HG03039 (cell line): ENCODE measurements at regions not wholly inside any gene's neighbourhood (a gene's known extent, or its start where the extent isn't known, plus 50 kb on each side); places are given as distances from the start of the nearest gene placed in this dataset.

Source experiments
- ATAC-seq: cut with Tn5 transposase; IDR thresholded peaks from one replicate; pipeline ENCODE4 v1.9.1; 2021; ENCODE audit warnings: mild to moderate bottlenecking, moderate library complexity; ENCODE audit not compliant: unreplicated experiment

DNA sequence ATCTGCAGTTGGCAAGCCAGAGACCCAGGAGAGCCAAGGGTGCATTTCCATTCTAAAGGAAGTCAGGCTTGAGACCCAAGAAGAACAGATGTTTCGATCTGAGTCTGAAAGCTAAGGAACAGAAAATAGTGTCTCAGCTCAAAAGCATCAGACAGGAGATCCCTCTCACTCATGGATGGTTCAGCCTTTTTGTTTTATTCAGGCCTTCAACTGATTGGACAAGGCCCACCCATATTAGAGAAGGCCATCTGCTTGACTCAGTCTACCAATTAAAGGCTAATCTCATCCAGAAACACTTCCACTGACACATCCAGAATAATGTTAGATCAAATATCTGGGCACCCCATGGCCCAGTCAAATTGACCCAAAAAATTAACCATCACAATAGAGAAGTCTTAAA is 255.0 kb downstream of the TXNL1 start:
- no peak for ATAC-seq

DNA sequence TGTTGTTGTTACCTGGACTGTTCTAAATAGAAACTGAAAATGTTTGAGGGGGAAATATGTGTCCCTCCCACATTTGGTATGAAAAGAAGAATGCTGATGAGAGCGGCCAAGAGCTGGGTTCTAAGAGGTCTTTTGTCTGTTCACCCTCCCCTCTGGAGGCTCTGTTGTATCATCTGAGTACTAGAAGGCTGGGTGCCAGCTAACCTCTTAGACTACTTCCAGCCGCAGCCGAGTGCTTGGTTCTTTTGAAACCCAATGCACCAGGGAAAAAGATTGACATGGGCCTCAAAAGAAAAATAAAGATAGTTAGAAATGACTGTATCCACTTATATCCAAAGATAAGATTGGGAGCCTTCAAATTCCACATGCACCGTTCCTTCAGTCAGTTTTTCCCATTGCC is 255.9 kb downstream of the TXNL1 start:
- no peak for ATAC-seq

DNA sequence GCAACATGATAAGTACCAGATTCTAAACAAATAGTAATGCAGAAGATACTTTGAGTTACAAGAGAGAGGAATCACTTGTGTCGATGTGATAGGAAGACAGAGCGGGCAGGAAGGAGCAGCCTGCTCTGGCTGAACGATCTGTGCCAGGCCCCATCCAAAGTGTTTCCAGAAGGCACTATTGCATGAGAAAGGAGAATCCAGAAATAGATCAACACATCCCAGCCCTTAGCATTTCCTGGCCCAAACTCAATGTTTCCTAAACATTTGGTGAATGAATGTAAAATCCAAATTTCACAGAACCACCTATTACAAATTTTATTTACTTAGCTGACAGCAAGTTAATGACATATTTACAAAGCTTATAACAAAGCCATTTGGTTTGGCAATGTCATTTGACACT is 257.2 kb downstream of the TXNL1 start:
- no peak for ATAC-seq

DNA sequence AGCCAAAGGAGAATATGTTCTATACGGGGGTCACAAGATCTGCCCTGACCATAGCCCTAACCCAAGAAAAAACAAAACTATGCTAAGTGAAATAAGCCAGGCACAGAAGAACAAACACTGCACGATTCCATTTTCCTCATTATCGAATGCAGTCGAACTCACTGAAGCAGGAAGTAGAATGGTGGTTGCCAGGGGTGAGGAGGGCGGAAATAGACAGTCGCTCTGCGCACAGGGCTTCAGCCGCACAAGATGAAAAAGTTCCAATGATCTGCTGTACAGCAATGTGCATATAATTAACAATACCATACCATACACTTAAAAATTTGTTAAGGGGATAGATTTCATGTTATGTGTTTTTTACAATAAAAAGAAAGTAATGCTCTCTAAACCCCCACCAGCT is 257.7 kb downstream of the TXNL1 start:
- no peak for ATAC-seq

DNA sequence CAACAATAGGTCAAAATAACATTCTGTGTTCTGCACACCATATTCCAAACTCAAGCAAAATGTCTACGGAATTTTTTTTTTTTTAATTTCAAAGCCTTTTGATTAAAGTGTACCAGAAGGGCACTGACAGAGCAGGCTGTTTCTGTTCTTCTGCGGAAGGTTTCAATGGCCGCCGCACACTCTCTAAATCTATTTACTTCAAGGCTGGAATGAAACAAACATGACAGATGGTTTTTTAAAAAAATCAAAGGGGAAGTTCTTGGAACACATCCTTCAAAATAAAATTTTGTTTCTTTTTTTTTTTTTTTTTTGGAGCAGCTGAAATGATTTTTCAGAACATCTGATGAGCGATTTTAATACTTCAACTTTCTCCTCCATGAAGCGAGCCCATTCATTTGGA is 259.1 kb downstream of the TXNL1 start:
- ATAC-seq = no peak

DNA sequence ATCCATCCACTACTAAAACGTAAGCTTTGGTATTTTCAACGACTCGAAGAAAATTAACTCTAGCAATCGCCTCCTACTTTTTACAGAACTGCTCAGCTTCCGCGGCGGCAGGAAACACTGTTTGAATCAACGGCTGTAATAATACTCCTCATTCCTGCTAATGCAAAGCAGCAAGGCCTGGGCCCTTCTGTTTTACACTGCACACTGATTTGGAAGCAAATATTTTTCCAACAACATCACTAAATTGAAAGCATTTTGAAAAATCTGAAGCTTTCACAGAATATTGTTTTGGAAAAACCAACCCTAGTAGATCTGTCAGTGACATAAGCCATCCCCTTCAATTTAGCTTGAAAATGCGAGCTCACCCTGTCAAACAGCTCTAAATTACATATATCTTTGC is 261.2 kb downstream of the TXNL1 start:
- no peak for ATAC-seq

DNA sequence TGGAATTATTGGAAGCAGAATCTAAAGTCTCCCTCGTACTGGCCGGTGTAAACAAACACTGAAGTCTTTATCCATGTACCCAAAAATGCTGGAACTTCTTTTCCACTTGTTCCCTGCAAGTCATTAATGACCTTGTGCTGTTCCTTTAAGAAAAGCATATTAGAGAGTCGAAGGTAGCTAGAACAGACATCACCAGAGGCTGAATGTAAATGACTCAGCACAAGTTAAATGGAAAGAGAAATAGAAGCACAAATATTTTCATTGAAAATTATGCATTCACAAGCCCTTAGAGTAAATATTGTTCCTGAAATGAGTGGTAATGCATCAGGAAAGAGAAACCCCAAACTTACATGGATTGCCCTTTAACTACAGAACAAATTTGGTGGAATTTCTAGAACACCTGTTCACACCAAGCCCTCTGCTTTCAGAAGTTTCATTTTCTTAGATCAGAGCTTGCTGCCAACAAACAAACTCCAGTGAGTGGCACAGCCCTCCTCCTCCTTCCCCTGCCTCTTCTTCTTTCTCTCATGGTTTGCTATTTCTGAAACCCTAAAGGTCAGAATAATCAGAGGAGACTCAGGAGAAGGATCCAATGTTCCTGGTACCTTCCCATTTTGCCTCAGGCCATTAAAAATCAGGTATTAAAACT is 264.3 kb downstream of the TXNL1 start:
- no peak for ATAC-seq

DNA sequence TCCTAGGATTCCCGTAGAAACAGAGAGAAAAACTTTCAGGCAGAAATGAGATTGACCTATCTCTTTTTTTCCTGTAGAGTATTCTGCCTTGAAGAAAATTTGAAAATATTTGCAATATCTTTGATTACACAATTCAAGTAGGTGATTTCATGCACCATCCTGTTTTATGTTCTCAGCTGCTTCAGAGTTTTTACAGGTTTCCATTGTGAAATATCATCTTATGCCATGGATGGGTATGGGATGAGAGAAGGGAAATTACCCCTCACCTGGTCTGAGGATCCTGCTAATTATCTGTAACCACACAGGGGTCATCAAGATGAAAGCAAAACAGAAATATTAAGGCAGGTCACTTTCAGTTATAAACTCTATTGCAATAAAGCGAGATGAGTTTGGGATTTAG is 264.8 kb downstream of the TXNL1 start:
- no peak for ATAC-seq

DNA sequence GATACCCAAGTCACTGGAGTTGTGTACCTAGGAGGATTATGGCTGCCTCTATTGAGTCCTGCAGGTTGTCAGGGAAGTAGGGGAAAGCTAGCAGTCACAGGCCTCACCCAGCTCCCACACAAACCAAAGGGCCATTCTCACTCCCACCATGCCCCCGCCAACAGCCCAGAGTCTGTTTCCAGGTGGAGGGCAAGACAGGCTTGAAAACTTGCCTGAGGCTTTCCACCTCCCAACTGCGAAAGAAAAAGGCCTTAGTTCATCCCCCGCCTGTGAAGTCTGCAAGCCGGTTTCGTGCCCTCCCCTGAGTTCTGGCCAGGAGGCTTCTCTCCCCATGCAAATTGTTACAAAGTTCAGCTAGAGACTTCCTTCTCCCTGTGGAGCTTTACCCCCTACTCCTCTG is 270.3 kb downstream of the TXNL1 start:
- no peak for ATAC-seq

DNA sequence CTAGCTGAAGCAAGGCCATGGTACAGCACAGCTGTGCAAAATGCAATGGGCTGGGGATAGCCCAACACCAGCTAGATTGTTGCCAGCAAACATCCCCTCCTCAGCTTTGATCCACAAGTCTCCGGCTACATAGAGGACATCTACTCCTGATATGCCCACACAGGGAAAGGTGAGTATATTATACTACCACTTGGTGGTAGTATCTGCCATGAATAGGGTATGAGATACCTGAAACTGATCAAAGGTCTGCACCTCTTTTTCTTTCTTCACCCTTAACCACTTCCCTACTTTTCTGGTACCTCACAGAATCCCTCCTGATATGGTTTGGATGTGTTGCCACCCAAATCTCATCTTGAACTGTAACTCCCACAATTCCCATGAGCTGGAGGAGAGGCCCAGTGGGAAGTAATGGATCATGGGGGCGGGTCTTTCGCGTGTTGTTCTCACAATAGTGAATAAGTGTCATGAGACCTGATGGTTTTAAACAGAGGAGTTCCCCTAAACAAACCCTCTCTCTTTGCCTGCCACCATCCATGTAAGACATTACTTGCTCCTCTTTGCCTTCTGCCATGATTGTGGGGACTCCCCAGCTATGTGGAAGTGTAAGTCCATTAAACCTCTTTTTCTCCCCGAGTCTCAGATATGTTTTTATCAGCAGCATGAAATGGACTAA is 279.6 kb downstream of the TXNL1 start:
- ATAC-seq = no peak

DNA sequence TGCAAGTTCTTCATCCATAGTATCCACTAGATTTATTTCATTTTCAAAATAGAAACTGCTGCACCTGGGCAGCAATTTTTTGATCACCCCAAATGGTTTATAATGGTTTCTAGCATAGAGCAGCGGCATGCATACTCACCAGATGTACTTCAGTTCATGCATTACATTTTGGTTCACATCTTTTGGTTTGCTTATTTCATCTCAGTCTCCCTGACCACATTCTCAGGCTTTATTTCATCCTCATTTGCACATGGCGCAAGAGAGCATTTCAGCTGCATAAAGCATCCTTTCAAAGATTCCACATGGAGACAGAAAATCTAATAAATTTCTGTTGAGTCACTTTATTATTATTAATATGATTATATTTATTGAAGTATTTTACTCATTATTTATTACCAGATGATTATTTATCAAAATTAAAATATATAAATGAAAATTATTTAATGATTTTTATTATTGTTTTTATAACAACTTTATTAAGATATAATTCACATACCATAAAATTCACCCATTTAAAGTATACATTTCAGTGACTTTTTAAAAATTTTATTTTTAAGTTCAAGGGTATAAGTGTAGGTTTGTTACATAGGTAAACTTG is 284.6 kb downstream of the TXNL1 start:
- no peak for ATAC-seq

DNA sequence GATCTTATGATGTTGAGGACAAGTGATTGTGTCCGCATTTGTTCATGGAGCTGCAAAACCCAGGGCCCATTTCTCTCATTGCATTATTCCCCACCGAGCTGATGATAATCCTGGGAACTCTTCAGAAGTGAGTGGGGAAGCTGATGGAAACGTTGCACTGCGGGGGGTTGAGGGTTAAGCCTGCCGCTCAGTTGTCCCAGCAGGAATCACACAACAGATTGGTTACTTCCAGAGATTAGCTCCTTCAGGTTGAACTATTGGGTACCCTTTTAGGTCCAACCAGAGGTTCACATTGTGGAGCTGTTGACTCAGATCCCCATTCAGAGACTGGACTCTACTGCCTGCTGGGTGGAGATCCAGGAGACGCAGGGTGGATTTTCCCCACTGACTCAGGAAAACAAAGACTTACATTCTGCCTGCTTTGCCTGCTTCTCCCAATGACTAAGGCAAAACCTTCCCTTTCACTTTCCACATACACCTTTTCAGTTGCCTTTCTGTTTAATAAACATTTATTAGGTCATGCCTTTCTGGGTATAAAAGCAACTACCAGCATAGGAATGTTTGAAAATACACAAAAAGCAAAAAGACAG is 286.4 kb downstream of the TXNL1 start:
- no peak for ATAC-seq

DNA sequence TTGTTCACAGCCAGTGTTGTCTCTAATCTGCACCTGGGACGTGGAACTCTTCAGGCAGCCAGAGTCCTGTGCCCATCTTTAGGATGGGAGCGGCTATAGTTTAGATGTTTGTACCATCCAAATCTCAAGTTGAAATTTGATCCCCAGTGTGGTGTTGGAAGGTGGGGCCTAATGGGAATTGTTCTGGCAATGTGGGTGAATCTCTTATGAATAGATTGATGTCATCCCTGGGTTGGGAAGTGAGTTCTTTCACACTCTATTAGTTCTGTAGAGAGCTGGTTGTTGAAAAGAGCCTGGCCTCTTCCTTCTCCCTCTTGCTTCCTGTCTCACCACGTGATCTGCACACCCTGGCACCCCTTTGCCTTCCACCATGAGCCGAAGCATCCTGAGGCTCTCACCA is 300.9 kb downstream of the TXNL1 start:
- ATAC-seq = no peak

DNA sequence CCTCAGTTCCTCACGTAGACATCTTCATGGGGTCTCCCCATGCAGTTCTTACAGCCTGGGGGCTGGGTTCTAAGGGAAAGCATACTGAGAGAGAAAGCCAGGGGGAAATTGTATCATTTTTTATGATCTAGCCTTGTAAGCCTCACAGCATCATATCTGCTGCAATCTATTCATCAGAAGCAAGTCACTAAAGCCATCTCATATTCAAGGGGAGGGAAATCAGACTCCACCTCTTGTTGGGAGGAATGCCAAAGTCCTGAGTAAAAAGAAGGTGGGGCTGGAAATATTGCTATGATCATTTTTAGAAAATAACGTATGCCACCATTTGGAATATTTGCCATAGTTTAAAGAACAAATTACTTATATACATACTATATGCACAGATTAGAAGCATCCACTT is 304.6 kb downstream of the TXNL1 start:
- no peak for ATAC-seq

DNA sequence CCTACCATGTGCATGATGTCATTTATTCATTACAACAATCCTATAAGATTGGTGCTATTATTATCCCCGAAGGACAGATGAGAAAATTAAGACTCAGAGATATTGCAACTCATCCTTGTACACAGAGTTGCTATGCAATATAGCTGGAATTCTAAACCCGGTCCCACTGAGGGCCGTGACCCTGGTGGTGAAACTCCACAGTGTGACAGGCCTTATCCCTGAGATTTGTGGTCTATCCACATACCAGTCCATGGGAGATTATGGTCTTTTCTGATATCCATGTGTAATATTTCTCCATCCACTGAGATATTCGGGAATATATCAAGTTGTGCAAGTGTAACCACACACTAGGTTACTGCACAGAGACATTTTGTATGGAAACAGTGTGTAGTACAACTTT is 305.2 kb downstream of the TXNL1 start:
- ATAC-seq = no peak

DNA sequence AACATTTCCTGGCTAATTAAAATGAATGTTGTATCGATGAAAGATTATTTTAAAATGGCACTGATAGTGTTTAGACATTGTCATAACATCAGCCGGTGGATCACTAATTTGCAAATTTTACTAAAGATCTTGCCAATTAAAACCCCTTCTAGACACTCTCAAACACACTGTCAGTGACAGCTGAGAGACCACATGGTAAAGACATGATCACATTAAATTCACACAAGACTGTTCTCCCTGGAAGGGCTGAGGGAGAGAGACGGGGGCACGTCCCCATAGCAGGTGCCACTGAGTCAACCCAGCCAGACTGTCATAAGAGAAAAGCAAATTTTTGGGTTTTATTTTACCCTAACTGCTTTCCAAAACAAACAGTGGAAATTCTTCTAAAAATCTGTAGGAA is 306.0 kb downstream of the TXNL1 start:
- no peak for ATAC-seq

DNA sequence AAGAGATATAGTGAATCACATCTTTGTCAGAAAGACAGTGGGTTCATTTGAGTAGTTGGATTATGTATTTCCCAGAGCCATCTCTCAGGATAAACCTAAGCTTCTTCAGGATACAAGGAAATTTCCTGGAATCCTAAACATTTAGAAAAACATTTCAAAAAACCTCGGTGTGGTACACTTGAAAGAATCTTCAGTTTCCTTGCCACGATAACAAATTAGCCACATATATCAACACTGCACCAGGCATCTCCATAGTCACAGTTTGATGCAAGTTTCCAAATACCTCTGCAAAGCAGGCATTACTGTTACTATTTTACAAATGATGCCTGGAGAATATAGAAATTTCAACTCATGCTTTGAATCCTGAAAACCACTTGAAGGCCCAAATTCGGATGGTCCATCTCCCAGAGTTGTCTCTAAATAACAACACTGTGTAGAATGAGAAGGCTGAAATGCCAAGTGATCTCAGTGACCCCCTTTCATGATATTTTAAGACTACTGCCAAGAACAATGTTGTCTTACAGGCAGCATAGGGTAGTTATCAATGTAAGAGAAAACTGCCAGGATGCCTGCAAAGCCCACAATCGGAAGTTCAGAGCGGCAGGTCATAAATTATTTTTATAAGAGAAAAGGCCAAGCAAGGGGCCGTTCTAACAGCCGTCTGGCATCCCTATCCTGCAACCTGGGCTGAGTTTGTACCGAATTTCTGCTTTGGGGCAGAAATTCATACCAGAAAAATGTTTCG is 307.9 kb downstream of the TXNL1 start:
- ATAC-seq = no peak

DNA sequence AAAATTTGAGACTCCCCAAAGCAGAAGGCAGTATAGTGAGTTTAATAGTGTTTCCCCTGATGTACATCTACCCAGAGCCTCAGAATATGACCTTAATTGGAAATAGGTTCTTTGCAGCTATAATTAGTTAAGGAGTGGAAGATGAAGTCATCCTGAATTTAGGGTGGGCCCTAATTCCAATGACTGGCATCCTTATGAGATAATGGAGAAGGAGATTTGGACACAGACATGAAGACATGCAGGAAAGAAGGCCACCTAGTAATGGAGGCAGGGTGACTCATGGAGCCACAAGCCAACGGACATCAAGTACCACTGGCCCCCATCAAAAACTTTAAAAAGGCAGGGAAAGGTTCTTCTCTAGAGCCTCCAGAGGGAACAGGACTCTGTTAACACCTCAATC is 308.9 kb downstream of the TXNL1 start:
- no peak for ATAC-seq

DNA sequence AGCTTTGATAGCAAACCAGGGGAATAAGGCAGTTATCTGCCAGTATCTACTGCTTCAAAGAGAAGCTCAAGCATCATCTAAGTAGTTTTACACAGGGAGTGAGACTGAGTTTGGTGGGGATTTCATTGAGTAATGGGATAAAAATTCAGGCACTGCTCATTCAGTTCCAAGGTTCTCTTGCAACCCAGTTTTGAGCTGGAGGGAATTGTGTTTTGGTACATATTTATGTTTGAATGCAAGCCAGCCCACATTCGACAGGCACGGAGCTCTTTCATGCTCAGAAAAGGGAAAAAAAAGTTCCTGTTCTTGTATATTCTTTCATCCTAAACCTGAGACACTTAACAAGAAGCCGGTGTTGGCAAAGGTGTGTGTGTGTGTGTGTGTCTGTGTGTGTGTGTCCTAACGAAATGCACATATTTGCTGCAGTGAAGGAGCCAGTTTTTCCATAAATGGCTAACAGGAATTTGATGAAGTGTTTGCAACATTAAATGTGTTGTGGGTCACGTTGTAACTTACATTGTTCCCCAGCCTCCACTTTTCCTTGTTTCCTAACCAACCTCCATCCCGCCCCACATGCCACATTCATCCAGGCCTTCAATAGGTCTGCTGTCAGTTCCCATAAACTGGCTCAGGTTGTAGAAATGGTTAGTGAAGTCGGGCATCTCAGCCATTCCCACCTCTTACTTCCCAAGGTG is 311.1 kb downstream of the TXNL1 start:
- no peak for ATAC-seq

DNA sequence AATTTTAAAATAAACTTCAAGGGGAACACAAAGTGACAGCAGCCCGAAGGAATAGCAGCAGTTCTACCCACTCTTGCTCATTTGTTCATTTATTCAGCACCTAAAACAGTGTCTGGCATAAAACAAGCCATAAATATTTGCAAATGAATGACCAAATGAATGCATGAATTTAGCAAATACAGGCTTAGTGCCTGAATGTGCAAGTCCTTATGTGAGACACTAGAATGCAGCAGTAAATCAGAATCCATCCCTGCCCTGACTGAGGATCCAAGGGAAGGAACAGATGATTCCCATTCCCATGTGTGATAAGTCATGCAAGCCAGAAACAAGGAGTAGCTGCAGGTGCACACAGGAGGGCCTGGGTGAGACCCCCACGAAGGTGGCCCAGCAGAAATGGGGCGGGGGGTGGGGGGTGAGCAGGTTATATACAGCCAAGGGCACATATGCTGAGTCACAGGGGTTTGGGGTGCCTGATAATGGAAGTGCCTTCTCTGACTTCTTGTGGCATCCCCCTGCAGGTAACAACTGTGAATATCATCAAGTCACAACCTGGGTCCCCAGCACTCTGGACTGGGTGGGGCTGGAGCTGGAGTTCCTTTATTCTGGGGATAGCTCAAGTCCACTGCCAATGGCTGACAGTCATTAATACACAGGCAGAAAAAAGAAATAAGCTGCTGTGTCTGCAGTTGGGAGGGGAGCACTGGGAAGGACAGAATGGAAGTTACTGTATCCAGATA is 311.9 kb downstream of the TXNL1 start:
- ATAC-seq = no peak
